ENCODE measurements at regions not wholly inside any gene's neighbourhood (a gene's known extent, or its start where the extent isn't known, plus 50 kb on each side); places are given as distances from the start of the nearest gene placed in this dataset.

- TF ChIP-seq CUX1 (IDR thresholded peaks at IDR 0.05; ENCODE audit: insufficient replicate concordance, low read depth, low read length) (no peak), ZZZ3 (IDR thresholded peaks at IDR 0.05; ENCODE audit: control insufficient read depth, insufficient read length, low read depth) (no peak), NFYA (IDR thresholded peaks at IDR 0.05; ENCODE audit: borderline replicate concordance, low read depth, low read length) (no peak), CHD4 (IDR thresholded peaks at IDR 0.05) (no peak), SRF (IDR thresholded peaks at IDR 0.05; ENCODE audit: low read depth in 2 of 2, low read length in 2 of 2) (no peak), FOS (IDR thresholded peaks at IDR 0.05; ENCODE audit: borderline replicate concordance, extremely low read depth, insufficient read length) (no peak)
Measured at GRCh38 chr2:120786038-120786960, 50.6 kb downstream of the GLI2 start (continued).
